GM12892 (cell line): ENCODE measurements at regions not wholly inside any gene's neighbourhood (a gene's known extent, or its start where the extent isn't known, plus 50 kb on each side); places are given as distances from the start of the nearest gene placed in this dataset.
"Not testable (repeated sequence)": the region's sequence is repeated elsewhere in the genome, so short reads cannot be mapped to it uniquely, and the experiment has no call there.

Experiments
- DNase-seq: peaks from one replicate; pipeline ENCODE4 v3.0.0; 2011; ENCODE audit not compliant: insufficient read length
- FAIRE-seq: peaks from 2 replicates; lab custom pipeline; 2011; peaks lifted over from hg19 to GRCh38; lab: Jason Lieb, UNC
- POLR2A ChIP-seq: IDR thresholded peaks from 2 replicates; pipeline ENCODE4 v1.6.1; 2011; ENCODE audit warnings: low read depth, low read length, control low read depth
- POLR2AphosphoS5 ChIP-seq: IDR thresholded peaks from 2 replicates; pipeline ENCODE4 v1.6.1; 2011; ENCODE audit warnings: low read depth, low read length, control low read depth
- TAF1 ChIP-seq: IDR thresholded peaks from 2 replicates; pipeline ENCODE4 v1.6.1; 2011; ENCODE audit warnings: low read depth, mild to moderate bottlenecking, control low read depth, low read length, borderline replicate concordance

DNA sequence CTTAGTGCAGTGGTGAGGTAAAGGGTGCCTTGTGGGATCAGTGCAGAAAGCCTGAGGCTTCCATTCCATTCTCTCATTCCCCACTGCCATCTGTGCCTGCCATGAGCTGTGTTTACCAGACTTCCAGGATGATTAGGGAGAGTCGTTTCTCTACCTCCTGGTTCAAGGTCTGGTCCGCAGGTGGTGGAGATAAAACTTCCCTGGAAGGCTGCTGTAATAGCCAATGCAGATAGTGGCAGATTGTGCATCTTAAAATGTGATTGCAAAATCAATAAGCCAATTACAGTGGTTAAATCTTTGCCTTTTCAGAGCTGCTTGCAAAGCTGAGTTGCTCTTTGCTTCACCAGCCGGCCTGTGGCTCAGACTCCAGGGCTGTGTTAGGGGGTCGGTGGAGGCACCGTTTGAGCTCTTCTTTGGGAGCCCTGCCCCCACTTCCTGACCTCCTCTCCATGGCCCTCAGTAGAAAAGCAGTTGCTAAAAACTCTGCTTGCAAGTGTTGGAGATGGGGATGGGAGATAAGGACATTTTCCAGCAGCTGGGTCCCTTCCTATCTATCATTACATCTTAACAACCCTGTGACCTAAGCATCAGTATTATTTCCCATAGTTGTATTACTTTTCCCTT is 95.2 kb upstream of the HS6ST1 start:
- no peak for DNase-seq
- FAIRE-seq: no peak
- TF ChIP-seq POLR2AphosphoS5: no peak
- TF ChIP-seq TAF1: no peak
- no peak for TF ChIP-seq POLR2A

DNA sequence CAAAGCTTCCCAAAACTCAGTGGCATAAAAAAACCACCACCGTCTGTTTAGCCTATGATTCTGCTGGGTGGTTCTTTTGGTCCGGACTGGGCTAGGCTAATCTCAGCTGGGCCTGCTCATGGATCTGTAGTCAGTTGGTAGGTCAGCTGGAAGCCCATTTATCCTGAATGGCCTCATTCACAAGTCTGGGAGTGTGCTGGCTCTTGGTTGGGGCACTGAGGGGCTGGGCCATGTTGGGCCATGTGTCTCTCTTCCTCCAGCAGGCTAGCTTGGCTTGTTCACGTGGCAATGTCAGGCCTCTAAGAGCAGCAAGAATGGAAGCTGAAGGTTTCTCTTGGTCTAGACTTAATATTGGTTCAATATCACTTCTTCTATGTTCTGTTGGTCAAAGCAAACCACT is 95.7 kb upstream of the HS6ST1 start:
- no peak for FAIRE-seq
- TF ChIP-seq TAF1 (no peak), POLR2A (no peak), POLR2AphosphoS5 (no peak)
- no peak for DNase-seq

DNA sequence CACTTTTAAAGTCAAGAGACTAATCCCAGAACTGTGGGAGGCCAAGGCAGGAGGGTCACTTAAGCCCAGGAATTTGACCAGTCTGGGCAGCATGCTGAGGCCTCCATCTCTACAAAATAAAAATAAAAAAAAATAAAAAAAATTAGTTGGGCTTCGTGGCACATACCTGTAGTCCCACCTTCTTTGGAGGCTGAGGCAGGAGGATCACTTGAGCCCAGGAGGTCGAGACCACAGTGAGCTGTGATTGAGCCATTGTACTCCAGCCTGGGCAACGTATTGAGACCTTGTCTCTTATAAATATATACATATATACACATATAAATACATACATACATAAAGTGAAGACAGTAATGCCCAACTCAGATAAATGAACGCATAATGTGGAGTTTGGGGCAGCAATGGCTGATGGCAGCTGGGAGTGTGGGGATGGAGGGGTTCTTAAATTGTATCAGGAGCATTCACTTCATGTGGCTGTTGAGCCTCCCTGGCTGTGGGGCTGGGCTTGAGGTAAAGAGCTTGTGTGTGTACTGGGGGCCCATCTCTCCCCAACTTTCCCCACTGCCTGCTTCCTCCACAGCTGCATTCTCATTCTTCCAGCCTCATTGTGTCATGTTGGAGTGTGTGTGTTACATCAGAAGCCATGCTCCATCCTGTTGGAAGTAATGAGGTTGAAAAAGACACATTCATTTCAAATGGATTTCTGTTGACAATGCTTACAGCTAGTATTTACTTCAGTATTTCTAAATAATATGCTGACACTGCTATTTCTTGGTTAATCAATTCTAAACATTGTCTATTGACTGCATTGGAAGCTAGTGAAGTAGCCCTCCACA is 96.5 kb upstream of the HS6ST1 start:
- TF ChIP-seq POLR2A (no peak), TAF1 (no peak), POLR2AphosphoS5 (no peak)
- no peak for DNase-seq
- no peak for FAIRE-seq

DNA sequence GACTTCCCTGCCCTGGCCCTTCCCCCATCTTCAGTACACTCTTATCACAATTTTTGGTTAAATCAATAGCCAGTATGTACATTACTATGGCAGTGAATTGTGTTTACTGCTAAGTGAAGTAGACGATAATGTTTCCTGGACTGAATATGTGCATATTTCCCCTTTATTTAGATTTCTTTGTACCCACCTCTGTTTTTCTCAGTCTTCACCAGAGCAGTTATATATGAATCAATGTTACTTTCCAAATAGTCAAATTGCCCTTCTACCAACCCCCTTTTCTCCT is 97.1 kb upstream of the HS6ST1 start:
- TF ChIP-seq TAF1 (no peak), POLR2AphosphoS5 (no peak), POLR2A (no peak)
- no peak for FAIRE-seq

DNA sequence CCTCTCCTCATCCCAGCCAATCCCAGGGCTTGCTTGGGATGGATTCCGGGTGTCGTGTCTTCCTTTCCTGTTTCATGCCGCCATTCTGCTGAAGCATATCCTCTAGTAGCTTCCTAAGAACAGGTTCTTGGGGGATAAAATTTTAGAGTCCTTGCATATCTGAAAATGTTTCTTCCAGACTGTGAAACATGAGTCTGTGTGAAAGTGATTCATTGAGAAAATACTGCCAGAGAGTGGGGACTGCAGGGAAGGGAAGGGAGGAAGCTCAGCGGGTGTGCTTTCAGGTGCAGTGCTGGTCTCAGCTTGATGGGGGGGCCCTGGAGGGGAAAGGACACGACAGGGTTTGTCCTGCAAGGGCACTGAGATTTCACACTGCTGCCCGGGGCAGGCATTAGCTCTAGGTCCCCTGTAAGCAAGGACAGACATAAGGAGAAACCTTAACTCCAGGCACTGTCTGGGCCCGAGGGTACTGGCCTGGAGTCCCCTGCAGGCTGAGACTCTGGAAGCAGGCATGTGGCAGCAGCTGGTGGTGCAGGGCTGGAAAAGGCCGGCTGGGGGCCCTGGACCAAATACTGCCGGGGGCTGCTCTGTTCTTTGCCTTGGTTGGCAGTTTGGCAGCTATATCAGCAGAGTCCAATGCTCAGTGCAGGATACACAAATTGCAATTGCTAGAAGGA is 97.6 kb upstream of the HS6ST1 start:
- TF ChIP-seq POLR2A: no peak
- TF ChIP-seq TAF1: no peak
- no peak for TF ChIP-seq POLR2AphosphoS5
- DNase-seq (no peak), FAIRE-seq (no peak)

More for the DNA sequence above, 97.1 kb upstream of the HS6ST1 start:
- no peak for DNase-seq

- TF ChIP-seq POLR2A: no peak
- TF ChIP-seq POLR2AphosphoS5: no peak
- TF ChIP-seq TAF1: no peak
- FAIRE-seq: no peak
These were observed 98.1 kb upstream of the HS6ST1 start for GRCh38 chr2:128416806-128417205.

GRCh38 chr2:128417264-128417663 is 98.6 kb upstream of the HS6ST1 start:
- not testable (repeated sequence) for DNase-seq, FAIRE-seq

More at GRCh38 chr2:128416806-128417205, 98.1 kb upstream of the HS6ST1 start:
- DNase-seq: no peak

DNA sequence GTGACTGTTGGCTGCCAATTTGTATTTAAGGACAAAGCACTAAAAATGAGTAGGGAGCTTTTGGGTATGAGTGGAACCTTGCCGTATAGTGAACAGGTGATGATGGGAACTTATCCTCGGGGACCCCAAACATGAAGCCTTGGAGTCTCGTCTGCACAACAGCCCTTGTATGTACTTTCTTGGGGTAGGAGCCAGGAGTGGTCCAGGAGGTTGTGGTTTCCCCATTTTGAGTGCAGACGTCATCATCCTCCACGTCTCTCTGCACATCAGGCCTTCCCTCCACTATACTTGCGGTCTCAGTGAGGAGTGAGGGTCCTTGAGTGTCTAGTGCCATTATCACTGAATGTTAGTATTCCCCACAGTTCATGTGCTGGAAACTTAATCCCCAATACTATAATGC is 101.5 kb upstream of the HS6ST1 start:
- DNase-seq (no peak), FAIRE-seq (no peak)
- no peak for TF ChIP-seq TAF1
- TF ChIP-seq POLR2AphosphoS5: no peak
- TF ChIP-seq POLR2A: no peak

GRCh38 chr2:128420776-128421175 is 102.1 kb upstream of the HS6ST1 start:
- FAIRE-seq (no peak), DNase-seq (no peak)
- TF ChIP-seq POLR2AphosphoS5: no peak
- TF ChIP-seq TAF1: no peak
- no peak for TF ChIP-seq POLR2A

- DNase-seq (no peak), FAIRE-seq (no peak)
- TF ChIP-seq POLR2AphosphoS5: no peak
- no peak for TF ChIP-seq POLR2A
- no peak for TF ChIP-seq TAF1
These were observed 102.6 kb upstream of the HS6ST1 start for GRCh38 chr2:128421286-128421685.

DNA sequence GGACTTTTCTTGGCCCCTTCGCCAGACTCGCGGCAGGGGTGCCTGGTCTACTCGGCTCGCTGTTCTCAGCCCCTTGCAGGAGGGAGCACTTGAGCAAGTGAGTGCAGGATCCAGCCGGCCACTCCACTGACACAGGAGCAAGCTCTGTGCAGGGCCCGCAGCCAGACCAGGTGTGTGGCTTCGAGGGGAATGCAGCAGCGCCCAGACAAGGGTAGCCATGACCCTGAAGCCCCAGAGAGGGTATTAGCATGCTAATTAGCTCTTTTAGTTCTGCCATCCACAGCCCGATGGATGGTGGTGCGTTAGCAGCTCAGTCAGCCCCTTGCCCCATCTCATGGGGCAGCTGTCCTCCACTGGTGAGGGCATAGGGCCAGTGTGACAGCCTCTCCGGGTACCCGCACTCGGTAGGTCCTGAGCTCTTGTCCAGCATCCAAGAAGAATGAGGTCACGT is 103.2 kb upstream of the HS6ST1 start:
- TF ChIP-seq POLR2A: no peak
- TF ChIP-seq TAF1: no peak
- no peak for TF ChIP-seq POLR2AphosphoS5
- DNase-seq: no peak
- FAIRE-seq: no peak

DNA sequence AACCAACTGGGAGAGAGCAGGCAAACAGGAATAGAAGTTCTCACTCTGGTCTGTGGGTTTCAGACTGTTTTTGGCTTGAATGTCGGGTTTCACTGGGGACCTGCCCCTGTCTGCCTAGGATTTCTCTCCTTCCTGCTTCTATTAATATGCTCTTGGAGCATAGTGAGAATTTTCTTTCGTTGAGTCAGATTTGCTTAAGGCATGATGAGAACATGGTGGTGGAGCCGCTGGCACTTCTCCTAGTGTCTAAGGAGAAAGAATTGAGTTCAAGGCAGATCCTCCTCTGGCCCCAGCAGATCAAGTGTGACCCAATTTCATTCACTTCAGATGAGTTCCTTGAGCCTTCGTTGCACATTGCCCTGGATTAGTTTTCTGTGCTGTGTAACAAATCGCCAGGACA is 103.9 kb upstream of the HS6ST1 start:
- no peak for TF ChIP-seq TAF1
- TF ChIP-seq POLR2A: no peak
- TF ChIP-seq POLR2AphosphoS5: no peak
- FAIRE-seq (no peak), DNase-seq (no peak)

GRCh38 chr2:128423788-128424165 is 105.1 kb upstream of the HS6ST1 start:
- no peak for DNase-seq
- TF ChIP-seq TAF1: no peak
- FAIRE-seq: no peak
